HG03342 (cell line): ENCODE measurements at regions not wholly inside any gene's neighbourhood (a gene's known extent, or its start where the extent isn't known, plus 50 kb on each side); places are given as distances from the start of the nearest gene placed in this dataset.

Source experiments
- ATAC-seq: cut with Tn5 transposase; IDR thresholded peaks from one replicate; pipeline ENCODE4 v1.9.1; 2021; ENCODE audit warnings: mild to moderate bottlenecking, moderate library complexity; ENCODE audit not compliant: unreplicated experiment

- no peak for ATAC-seq
Measured at GRCh38 chr2:217028128-217028527, 168.3 kb upstream of the TNP1 start.

GRCh38 chr2:217027414-217027813 lies 167.6 kb upstream of the TNP1 start:
- ATAC-seq: no peak

GRCh38 chr2:217026569-217026968 lies 166.7 kb upstream of the TNP1 start:
- ATAC-seq: no peak

- no peak for ATAC-seq
Measured at GRCh38 chr2:217026161-217026560, 166.3 kb upstream of the TNP1 start.

- no peak for ATAC-seq
Measured at GRCh38 chr2:217023611-217024010, 163.7 kb upstream of the TNP1 start.

GRCh38 chr2:217017456-217018252 lies 157.8 kb upstream of the TNP1 start:
- ATAC-seq: no peak

GRCh38 chr2:217016796-217017419 lies 157.0 kb upstream of the TNP1 start:
- no peak for ATAC-seq

- ATAC-seq: no peak
Measured at GRCh38 chr2:217014328-217015105, 154.7 kb upstream of the TNP1 start.

GRCh38 chr2:217013926-217014325 lies 154.1 kb upstream of the TNP1 start:
- ATAC-seq: no peak

GRCh38 chr2:217011576-217011975 lies 151.7 kb upstream of the TNP1 start:
- ATAC-seq: no peak

GRCh38 chr2:217010173-217010572 lies 150.3 kb upstream of the TNP1 start:
- no peak for ATAC-seq

- ATAC-seq: no peak
Measured at GRCh38 chr2:217008794-217009193, 148.9 kb upstream of the TNP1 start.

- ATAC-seq: no peak
Measured at GRCh38 chr2:217006217-217006616, 146.4 kb upstream of the TNP1 start.

GRCh38 chr2:217004656-217005055 lies 144.8 kb upstream of the TNP1 start:
- no peak for ATAC-seq

- no peak for ATAC-seq
Measured at GRCh38 chr2:217001740-217002139, 141.9 kb upstream of the TNP1 start.

- ATAC-seq: no peak
Measured at GRCh38 chr2:217000406-217000805, 140.5 kb upstream of the TNP1 start.

GRCh38 chr2:216996279-216996845 lies 136.5 kb upstream of the TNP1 start:
- ATAC-seq: no peak

GRCh38 chr2:216994353-216994854 lies 134.5 kb upstream of the TNP1 start:
- no peak for ATAC-seq

GRCh38 chr2:216992056-216992675 lies 132.3 kb upstream of the TNP1 start:
- no peak for ATAC-seq

- no peak for ATAC-seq
Measured at GRCh38 chr2:216991563-216991962, 131.7 kb upstream of the TNP1 start.
